Limb (tissue), 2 donors: ENCODE measurements at regions not wholly inside any gene's neighbourhood (a gene's known extent, or its start where the extent isn't known, plus 50 kb on each side); places are given as distances from the start of the nearest gene placed in this dataset.

Experiments used
- DNase-seq, 2 donors: peaks; one replicate each; pipeline ENCODE4 v3.0.0-alpha.2; 2016; ENCODE audit errors: extremely low spot score in 2 of 2

GRCh38 chr3:55343486-55344357 is 143.4 kb downstream of the WNT5A start:
- no peak for DNase-seq

- no peak for DNase-seq
These were observed 145.5 kb downstream of the WNT5A start for GRCh38 chr3:55341502-55342031.

GRCh38 chr3:55339819-55340218 is 147.3 kb downstream of the WNT5A start:
- no peak for DNase-seq

- DNase-seq = no peak
These were observed 147.7 kb downstream of the WNT5A start for GRCh38 chr3:55339390-55339789.

GRCh38 chr3:55337641-55338180 is 149.4 kb downstream of the WNT5A start:
- no peak for DNase-seq

GRCh38 chr3:55333923-55334322 is 153.2 kb downstream of the WNT5A start:
- DNase-seq = no peak

- no peak for DNase-seq
These were observed 154.1 kb downstream of the WNT5A start for GRCh38 chr3:55333046-55333445.

GRCh38 chr3:55332176-55332575 is 154.9 kb downstream of the WNT5A start:
- no peak for DNase-seq

GRCh38 chr3:55331524-55331923 is 155.6 kb downstream of the WNT5A start:
- DNase-seq = no peak

GRCh38 chr3:55330756-55331155 is 156.3 kb downstream of the WNT5A start:
- no peak for DNase-seq

GRCh38 chr3:55330355-55330754 is 156.8 kb downstream of the WNT5A start:
- peak in 1 of 2 donors; percentile 2 for DNase-seq

- DNase-seq = no peak
These were observed 157.3 kb downstream of the WNT5A start for GRCh38 chr3:55329849-55330248.

GRCh38 chr3:55327131-55327920 is 159.8 kb downstream of the WNT5A start:
- no peak for DNase-seq

- DNase-seq = peak in 1 of 2 donors; percentile 61
These were observed 164.5 kb downstream of the WNT5A start for GRCh38 chr3:55322638-55323037.

- DNase-seq = no peak
These were observed 166.2 kb downstream of the WNT5A start for GRCh38 chr3:55320928-55321327.

- no peak for DNase-seq
These were observed 171.7 kb downstream of the WNT5A start for GRCh38 chr3:55315396-55315795.

- DNase-seq = no peak
These were observed 173.4 kb downstream of the WNT5A start for GRCh38 chr3:55313666-55314065.

- DNase-seq = no peak
These were observed 177.8 kb downstream of the WNT5A start for GRCh38 chr3:55309336-55309735.

GRCh38 chr3:55307622-55308021 is 179.5 kb downstream of the WNT5A start:
- DNase-seq = no peak

- DNase-seq = peak; percentile 43 to 48
These were observed 181.2 kb downstream of the WNT5A start for GRCh38 chr3:55305696-55306485.

GRCh38 chr3:55300701-55301100 is 186.4 kb downstream of the WNT5A start:
- no peak for DNase-seq
